NCI-H526 treated with DMSO at 0.1 percent for 48 hours (cell line): ENCODE measurements at regions not wholly inside any gene's neighbourhood (a gene's known extent, or its start where the extent isn't known, plus 50 kb on each side); places are given as distances from the start of the nearest gene placed in this dataset.

Source experiments
- DNase-seq: peaks from one replicate; lab custom pipeline; 2025; lab: John Stamatoyannopoulos, UW

GRCh38 chr5:8050616-8051175, 181.7 kb downstream of the MTRR start:
- DNase-seq, result no peak

GRCh38 chr5:8053270-8053669, 184.3 kb downstream of the MTRR start:
- DNase-seq, result no peak

GRCh38 chr5:8057769-8058168, 188.8 kb downstream of the MTRR start:
- no peak for DNase-seq

- DNase-seq, result no peak
Measured at GRCh38 chr5:8058616-8059190, 189.8 kb downstream of the MTRR start.

- no peak for DNase-seq
Measured at GRCh38 chr5:8059337-8059736, 190.4 kb downstream of the MTRR start.

GRCh38 chr5:8060235-8060952, 191.4 kb downstream of the MTRR start:
- no peak for DNase-seq

GRCh38 chr5:8060953-8061429, 192.0 kb downstream of the MTRR start:
- DNase-seq, result peak; percentile 20

- DNase-seq, result no peak
Measured at GRCh38 chr5:8062521-8062920, 193.6 kb downstream of the MTRR start.

- DNase-seq, result no peak
Measured at GRCh38 chr5:8068078-8068477, 199.1 kb downstream of the MTRR start.

GRCh38 chr5:8070138-8070537, 201.2 kb downstream of the MTRR start:
- DNase-seq, result no peak

- no peak for DNase-seq
Measured at GRCh38 chr5:8079056-8079455, 210.1 kb downstream of the MTRR start.

GRCh38 chr5:8081179-8081578, 212.2 kb downstream of the MTRR start:
- peak; percentile 91 for DNase-seq

GRCh38 chr5:8093669-8094068, 224.7 kb downstream of the MTRR start:
- DNase-seq, result no peak

- no peak for DNase-seq
Measured at GRCh38 chr5:8094304-8094703, 225.4 kb downstream of the MTRR start.

GRCh38 chr5:8097146-8097545, 228.2 kb downstream of the MTRR start:
- DNase-seq, result no peak

- DNase-seq, result no peak
Measured at GRCh38 chr5:8098081-8098480, 229.1 kb downstream of the MTRR start.

GRCh38 chr5:8102714-8103113, 233.8 kb downstream of the MTRR start:
- DNase-seq, result no peak

- no peak for DNase-seq
Measured at GRCh38 chr5:8114597-8115266, 245.8 kb downstream of the MTRR start.

GRCh38 chr5:8123559-8123958, 254.6 kb downstream of the MTRR start:
- DNase-seq, result no peak

GRCh38 chr5:8134609-8135008, 265.7 kb downstream of the MTRR start:
- DNase-seq, result no peak

- DNase-seq, result no peak
Measured at GRCh38 chr5:8135742-8136141, 266.8 kb downstream of the MTRR start.

- DNase-seq, result no peak
Measured at GRCh38 chr5:8136271-8136670, 267.3 kb downstream of the MTRR start.

- DNase-seq, result no peak
Measured at GRCh38 chr5:8137941-8138550, 269.1 kb downstream of the MTRR start.
